GM12878 (cell line): ENCODE measurements at regions not wholly inside any gene's neighbourhood (a gene's known extent, or its start where the extent isn't known, plus 50 kb on each side); places are given as distances from the start of the nearest gene placed in this dataset.

Experiments
- BCLAF1 ChIP-seq: fragments of 450-650 bp; IDR thresholded peaks from 2 replicates; pipeline ENCODE4 v1.6.1; 2017; ENCODE audit warnings: antibody characterized with exemption, mild to moderate bottlenecking, moderate library complexity
- CTCF ChIP-seq, 3 experiments: IDR thresholded peaks in 2 of 3; conservative IDR thresholded peaks in 1 of 3; 2 replicates each; pipeline ENCODE4 v1.5.1; 2011; ENCODE audit warnings: low read depth in 3 of 3, low read length in 3 of 3, mild to moderate bottlenecking in 3 of 3, control low read depth in 2 of 3, moderate library complexity in 2 of 3, inconsistent platforms in 1 of 3, mixed read lengths in 1 of 3; ENCODE audit not compliant: control insufficient read depth in 2 of 3, insufficient read depth in 1 of 3; ENCODE audit errors: extremely low read depth in 1 of 3
- EGR1 ChIP-seq, 2 experiments: IDR thresholded peaks; 1 replicate in 1 of 2; 2 replicates in 1 of 2; pipeline ENCODE4 v1.6.1; 2011 to 2012; ENCODE audit warnings: low read depth in 2 of 2, low read length in 2 of 2, borderline replicate concordance in 1 of 2, mild to moderate bottlenecking in 1 of 2, moderate library complexity in 1 of 2
- EZH2 ChIP-seq: IDR thresholded peaks from 2 replicates; pipeline ENCODE4 v1.6.1; 2012; ENCODE audit warnings: low read depth, mild to moderate bottlenecking, control low read depth, inconsistent platforms, low read length, borderline replicate concordance; ENCODE audit not compliant: control insufficient read depth
- JUNB ChIP-seq: IDR thresholded peaks from 2 replicates; pipeline ENCODE4 v1.6.1; 2016; ENCODE audit warnings: antibody characterized with exemption, mild to moderate bottlenecking
- NFXL1 ChIP-seq: fragments of 450-650 bp; IDR thresholded peaks from 2 replicates; pipeline ENCODE4 v1.6.1; 2017; ENCODE audit warnings: antibody characterized with exemption, mild to moderate bottlenecking, borderline replicate concordance
- POLR2AphosphoS5 ChIP-seq: IDR thresholded peaks from 2 replicates; pipeline ENCODE4 v1.6.1; 2011; ENCODE audit warnings: mild to moderate bottlenecking, low read length, inconsistent platforms

DNA sequence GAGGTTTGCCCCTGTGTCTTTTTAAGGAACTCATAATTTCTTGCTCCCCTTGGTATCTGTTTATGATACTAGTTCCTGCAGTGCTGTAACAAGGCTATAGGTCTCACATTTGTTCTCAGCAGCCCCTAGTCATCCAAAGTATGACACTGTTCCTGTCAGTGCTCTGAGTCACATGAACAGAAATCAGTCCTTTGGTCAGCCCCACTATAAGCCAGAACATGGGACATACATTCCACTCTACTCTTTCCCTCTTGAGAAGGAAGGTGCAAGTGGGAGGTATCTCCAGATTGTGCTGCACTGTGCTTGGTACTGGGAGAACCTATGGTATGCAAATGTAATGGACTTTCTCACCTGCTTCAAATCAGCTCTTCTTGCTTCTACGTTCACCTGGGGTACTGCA is 87.0 kb downstream of the IARS1 start:
- TF ChIP-seq CTCF (IDR thresholded peaks at IDR 0.05 in 2 of 3, conservative IDR thresholded peaks at IDR 0.05 in 1 of 3; ENCODE audit: control insufficient read depth in 2 of 3, extremely low read depth in 1 of 3, insufficient read depth in 1 of 3, low read depth in 3 of 3, low read length in 3 of 3) (no peak), BCLAF1 (no peak), EGR1 (IDR thresholded peaks at IDR 0.05; ENCODE audit: borderline replicate concordance in 1 of 2, low read depth in 2 of 2, low read length in 2 of 2) (no peak), EZH2 (no peak), POLR2AphosphoS5 (no peak), NFXL1 (no peak), JUNB (no peak)
